Calu3 (cell line): ENCODE measurements at regions not wholly inside any gene's neighbourhood (a gene's known extent, or its start where the extent isn't known, plus 50 kb on each side); places are given as distances from the start of the nearest gene placed in this dataset.

Experiments used
- BruUV-seq: library from RNA; stranded (reverse); fragments of 400-500 nt; replicated peaks from 2 replicates; lab custom pipeline; 2021; lab: Mats Ljungman, UMichigan
- CTCF ChIA-PET: fragments of 300-600 bp; sonication (Branson Sonifier 250); formaldehyde crosslinking; loops from one replicate; lab custom pipeline; 2022; ENCODE audit warnings: antibody characterized with exemption; lab: Charles Lee
- DNase-seq: peaks from one replicate; pipeline ENCODE4 v3.0.0; 2022
- H3K27ac Mint-ChIP-seq: one replicate; pipeline ENCODE4 v1.8.0; 2022; ENCODE audit warnings: mixed read lengths; ENCODE audit not compliant: unreplicated experiment
- H3K27me3 Mint-ChIP-seq: one replicate; pipeline ENCODE4 v1.8.0; 2022; ENCODE audit warnings: mixed read lengths; ENCODE audit not compliant: unreplicated experiment
- H3K36me3 Mint-ChIP-seq: one replicate; pipeline ENCODE4 v1.8.0; 2022; ENCODE audit warnings: mild to moderate bottlenecking, moderate library complexity, mixed read lengths; ENCODE audit not compliant: insufficient read depth, unreplicated experiment
- H3K4me1 Mint-ChIP-seq: one replicate; pipeline ENCODE4 v1.8.0; 2022; ENCODE audit warnings: mild to moderate bottlenecking, low read depth, mixed read lengths; ENCODE audit not compliant: unreplicated experiment
- H3K4me3 Mint-ChIP-seq: one replicate; pipeline ENCODE4 v1.8.0; 2022; ENCODE audit warnings: mild to moderate bottlenecking, low read depth, moderate library complexity, mixed read lengths; ENCODE audit not compliant: unreplicated experiment
- H3K9me3 Mint-ChIP-seq: one replicate; pipeline ENCODE4 v1.8.0; 2022; ENCODE audit warnings: low read depth, mixed read lengths; ENCODE audit not compliant: unreplicated experiment
- intact Hi-C: fragments of 100-400 bp; cut with micrococcal nuclease; formaldehyde crosslinking; loops from one replicate; pipeline ENCODE4 v1.10.0; 2022; ENCODE audit not compliant: unreplicated experiment
- TF ChIP-seq, protein P1 (sequence below): fragments of 200-600 bp; IDR thresholded peaks from one replicate; pipeline ENCODE4 v1.8.0; 2022; ENCODE audit warnings: antibody characterized with exemption; ENCODE audit not compliant: unreplicated experiment

DNA sequence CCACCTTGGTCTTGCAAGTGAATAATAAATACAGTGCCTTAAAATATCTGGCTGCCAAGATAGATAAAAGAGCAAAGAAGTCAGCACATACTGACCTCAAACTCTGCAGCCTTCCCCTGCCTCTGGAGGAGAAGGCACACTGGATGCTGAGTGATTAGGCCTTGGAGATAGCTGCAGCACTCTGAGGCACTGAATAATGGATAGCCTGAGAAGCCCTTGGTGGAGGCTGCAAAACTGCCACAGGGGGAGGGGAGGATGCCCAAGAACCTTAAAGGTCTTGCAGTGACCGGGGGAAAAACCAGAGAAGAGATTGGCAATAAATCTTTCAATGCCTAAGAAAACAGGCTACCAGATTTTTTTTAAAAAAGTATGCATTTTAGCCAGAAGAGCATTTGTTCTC is 167.4 kb upstream of the PRMT6 start:
- TF ChIP-seq, protein P1, sequence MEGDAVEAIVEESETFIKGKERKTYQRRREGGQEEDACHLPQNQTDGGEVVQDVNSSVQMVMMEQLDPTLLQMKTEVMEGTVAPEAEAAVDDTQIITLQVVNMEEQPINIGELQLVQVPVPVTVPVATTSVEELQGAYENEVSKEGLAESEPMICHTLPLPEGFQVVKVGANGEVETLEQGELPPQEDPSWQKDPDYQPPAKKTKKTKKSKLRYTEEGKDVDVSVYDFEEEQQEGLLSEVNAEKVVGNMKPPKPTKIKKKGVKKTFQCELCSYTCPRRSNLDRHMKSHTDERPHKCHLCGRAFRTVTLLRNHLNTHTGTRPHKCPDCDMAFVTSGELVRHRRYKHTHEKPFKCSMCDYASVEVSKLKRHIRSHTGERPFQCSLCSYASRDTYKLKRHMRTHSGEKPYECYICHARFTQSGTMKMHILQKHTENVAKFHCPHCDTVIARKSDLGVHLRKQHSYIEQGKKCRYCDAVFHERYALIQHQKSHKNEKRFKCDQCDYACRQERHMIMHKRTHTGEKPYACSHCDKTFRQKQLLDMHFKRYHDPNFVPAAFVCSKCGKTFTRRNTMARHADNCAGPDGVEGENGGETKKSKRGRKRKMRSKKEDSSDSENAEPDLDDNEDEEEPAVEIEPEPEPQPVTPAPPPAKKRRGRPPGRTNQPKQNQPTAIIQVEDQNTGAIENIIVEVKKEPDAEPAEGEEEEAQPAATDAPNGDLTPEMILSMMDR = no peak
- intact Hi-C loops = no loop called here
- H3K4me1 Mint-ChIP-seq = no peaks in the 10 kb centered on the region

DNA sequence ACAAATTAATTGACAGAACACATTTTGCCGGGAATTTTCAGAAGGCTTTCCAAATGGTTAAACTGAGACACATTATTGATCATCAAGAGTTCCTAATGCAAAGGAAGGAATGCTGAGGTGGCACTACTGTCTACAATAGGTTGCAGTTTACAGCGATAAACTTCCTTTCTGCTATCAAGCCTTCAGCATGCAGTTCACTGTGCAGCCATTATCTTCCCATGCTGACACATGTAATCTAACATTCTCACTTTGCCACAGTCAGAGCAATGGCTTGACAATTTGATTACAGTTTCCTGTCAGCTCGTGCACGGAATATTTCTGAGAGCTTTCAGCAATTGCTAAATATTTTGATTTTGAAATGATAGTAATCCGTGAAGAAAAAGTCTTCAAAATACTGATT is 166.9 kb upstream of the PRMT6 start:
- no peaks in the 10 kb centered on the region for H3K36me3 Mint-ChIP-seq
- H3K4me3 Mint-ChIP-seq = no peak overlapping the region
- peaks cover 7% of the 10 kb centered on the region for H3K9me3 Mint-ChIP-seq
- no peaks in the 10 kb centered on the region for H3K27me3 Mint-ChIP-seq
- H3K27ac Mint-ChIP-seq = no peak overlapping the region
- no TSS peak for BruUV-seq
- CTCF ChIA-PET = no interaction called here
- intact Hi-C loops = no loop called here
- no peaks in the 10 kb centered on the region for H3K4me1 Mint-ChIP-seq
- DNase-seq = no peak
- TF ChIP-seq, protein P1 = no peak

More for the DNA sequence above, 167.4 kb upstream of the PRMT6 start:
- Mint-ChIP-seq H3K27me3 (no peaks in the 10 kb centered on the region), H3K27ac (no peak overlapping the region), H3K4me3 (no peak overlapping the region), H3K36me3 (no peaks in the 10 kb centered on the region), H3K9me3 (peaks cover 7% of the 10 kb centered on the region)
- DNase-seq = no peak
- CTCF ChIA-PET = no interaction called here
- BruUV-seq = no TSS peak

DNA sequence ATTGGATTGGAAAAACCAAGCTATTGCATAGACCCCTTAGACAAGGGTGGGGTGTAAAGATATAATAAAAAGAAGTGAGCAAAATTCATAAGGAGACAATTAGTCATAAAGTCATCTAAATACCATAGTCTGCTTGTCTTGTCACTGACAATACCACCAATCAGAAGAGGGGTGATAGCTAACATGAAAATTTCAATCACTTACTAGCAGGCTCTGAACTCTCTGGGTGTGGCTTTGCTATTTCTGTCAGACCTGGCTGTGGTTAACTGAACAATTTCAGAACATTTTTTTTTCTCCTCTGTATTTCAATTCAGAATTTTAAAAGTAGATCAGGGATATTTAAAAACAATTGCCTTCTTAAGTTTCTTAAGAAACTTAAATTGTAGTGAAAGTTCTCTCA is 158.5 kb upstream of the PRMT6 start:
- BruUV-seq = no TSS peak
- intact Hi-C loops = no loop called here
- DNase-seq = no peak
- Mint-ChIP-seq H3K4me3 (no peak overlapping the region), H3K27ac (no peak overlapping the region), H3K9me3 (peaks cover 2% of the 10 kb centered on the region), H3K36me3 (no peaks in the 10 kb centered on the region), H3K27me3 (no peaks in the 10 kb centered on the region), H3K4me1 (no peaks in the 10 kb centered on the region)
- CTCF ChIA-PET = no interaction called here
- TF ChIP-seq, protein P1 = no peak

DNA sequence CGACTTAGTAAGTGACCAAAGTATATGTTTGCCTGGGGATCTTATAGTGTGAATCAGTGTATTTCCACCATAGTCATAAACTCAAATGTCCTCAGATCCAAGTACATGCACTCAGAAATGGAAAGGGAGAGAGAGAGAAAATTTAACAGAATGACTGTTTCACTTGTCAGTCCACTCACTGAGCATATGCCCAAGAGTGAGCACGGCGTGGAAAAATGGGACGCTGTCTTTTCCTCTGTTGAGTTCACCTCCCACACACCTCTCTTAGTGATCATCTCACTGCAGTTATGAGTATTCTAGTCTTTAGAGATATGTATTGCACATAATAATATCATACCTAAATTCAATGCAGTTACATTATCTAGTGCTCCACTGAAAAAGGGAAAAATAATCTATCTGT is 156.8 kb upstream of the PRMT6 start:
- BruUV-seq = no TSS peak
- Mint-ChIP-seq H3K4me1 (no peaks in the 10 kb centered on the region), H3K9me3 (peaks cover 1% of the 10 kb centered on the region), H3K4me3 (no peak overlapping the region), H3K36me3 (no peaks in the 10 kb centered on the region), H3K27me3 (no peaks in the 10 kb centered on the region), H3K27ac (no peak overlapping the region)
- intact Hi-C loops = no loop called here
- CTCF ChIA-PET = no interaction called here
- TF ChIP-seq, protein P1 = no peak
- DNase-seq = no peak

DNA sequence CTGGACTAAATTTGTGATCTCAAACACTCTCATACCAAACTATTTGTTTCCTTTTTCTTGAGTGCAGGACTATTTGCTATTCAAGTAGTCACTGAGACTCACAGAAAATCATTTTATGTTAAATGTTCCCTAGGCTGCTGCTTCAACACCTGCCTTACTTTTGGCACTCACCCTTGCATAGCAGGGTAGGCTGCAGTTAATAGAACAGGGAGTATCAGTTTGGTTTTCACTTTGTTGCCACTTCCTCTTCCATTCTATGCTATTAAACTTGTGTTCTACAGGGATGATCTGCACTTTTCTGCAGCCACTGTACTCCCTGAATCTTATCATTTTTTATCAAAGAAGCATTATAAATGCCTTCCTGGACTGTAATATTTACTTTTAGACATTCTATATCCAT is 148.7 kb upstream of the PRMT6 start:
- Mint-ChIP-seq H3K27ac (no peak overlapping the region), H3K36me3 (no peaks in the 10 kb centered on the region), H3K9me3 (peaks cover 6% of the 10 kb centered on the region), H3K4me3 (no peak overlapping the region), H3K4me1 (no peaks in the 10 kb centered on the region), H3K27me3 (no peaks in the 10 kb centered on the region)
- intact Hi-C loops = no loop called here
- BruUV-seq = no TSS peak
- no peak for DNase-seq
- TF ChIP-seq, protein P1 = no peak
- CTCF ChIA-PET = no interaction called here
